ENCODE measurements at regions not wholly inside any gene's neighbourhood (a gene's known extent, or its start where the extent isn't known, plus 50 kb on each side); places are given as distances from the start of the nearest gene placed in this dataset.

GRCh38 chr13:107067381-107067780 lies 499.4 kb upstream of the ARGLU1 start:
- no peak overlapping the region for H3K9ac ChIP-seq (ENCODE audit: low read length)
- no peaks in the 10 kb centered on the region for H3K27me3 ChIP-seq (ENCODE audit: low read length)
- H3K9me3 ChIP-seq (ENCODE audit: insufficient read depth, low read length): no peaks in the 10 kb centered on the region
- TF ChIP-seq EZH2phosphoT487 (conservative IDR thresholded peaks at IDR 0.05; ENCODE audit: low read length): no peak
- TF ChIP-seq, protein P1, sequence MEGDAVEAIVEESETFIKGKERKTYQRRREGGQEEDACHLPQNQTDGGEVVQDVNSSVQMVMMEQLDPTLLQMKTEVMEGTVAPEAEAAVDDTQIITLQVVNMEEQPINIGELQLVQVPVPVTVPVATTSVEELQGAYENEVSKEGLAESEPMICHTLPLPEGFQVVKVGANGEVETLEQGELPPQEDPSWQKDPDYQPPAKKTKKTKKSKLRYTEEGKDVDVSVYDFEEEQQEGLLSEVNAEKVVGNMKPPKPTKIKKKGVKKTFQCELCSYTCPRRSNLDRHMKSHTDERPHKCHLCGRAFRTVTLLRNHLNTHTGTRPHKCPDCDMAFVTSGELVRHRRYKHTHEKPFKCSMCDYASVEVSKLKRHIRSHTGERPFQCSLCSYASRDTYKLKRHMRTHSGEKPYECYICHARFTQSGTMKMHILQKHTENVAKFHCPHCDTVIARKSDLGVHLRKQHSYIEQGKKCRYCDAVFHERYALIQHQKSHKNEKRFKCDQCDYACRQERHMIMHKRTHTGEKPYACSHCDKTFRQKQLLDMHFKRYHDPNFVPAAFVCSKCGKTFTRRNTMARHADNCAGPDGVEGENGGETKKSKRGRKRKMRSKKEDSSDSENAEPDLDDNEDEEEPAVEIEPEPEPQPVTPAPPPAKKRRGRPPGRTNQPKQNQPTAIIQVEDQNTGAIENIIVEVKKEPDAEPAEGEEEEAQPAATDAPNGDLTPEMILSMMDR (IDR thresholded peaks at IDR 0.05; ENCODE audit: insufficient read depth, low read length, poor library complexity, severe bottlenecking): no peak
- no peaks in the 10 kb centered on the region for H3K9me2 ChIP-seq (replicated peaks; ENCODE audit: insufficient read depth, low read length)
- H2AFZ ChIP-seq (ENCODE audit: low read depth, low read length, severe bottlenecking): no peak overlapping the region
- no peaks in the 10 kb centered on the region for H3K79me2 ChIP-seq (ENCODE audit: insufficient read depth, low read length)
- H4K20me1 ChIP-seq (ENCODE audit: low read depth, low read length): no peaks in the 10 kb centered on the region
- no peak overlapping the region for H3K4me2 ChIP-seq (ENCODE audit: low read depth, low read length, poor library complexity, severe bottlenecking)
- no peak overlapping the region for H3K4me3 ChIP-seq (ENCODE audit: insufficient read depth, low read length, poor library complexity, severe bottlenecking)
- no peak overlapping the region for H3K27ac ChIP-seq (ENCODE audit: low read depth, low read length)
- no peaks in the 10 kb centered on the region for H3F3A ChIP-seq (ENCODE audit: insufficient read depth)
- no peaks in the 10 kb centered on the region for H3K36me3 ChIP-seq (ENCODE audit: low read length)

DNA sequence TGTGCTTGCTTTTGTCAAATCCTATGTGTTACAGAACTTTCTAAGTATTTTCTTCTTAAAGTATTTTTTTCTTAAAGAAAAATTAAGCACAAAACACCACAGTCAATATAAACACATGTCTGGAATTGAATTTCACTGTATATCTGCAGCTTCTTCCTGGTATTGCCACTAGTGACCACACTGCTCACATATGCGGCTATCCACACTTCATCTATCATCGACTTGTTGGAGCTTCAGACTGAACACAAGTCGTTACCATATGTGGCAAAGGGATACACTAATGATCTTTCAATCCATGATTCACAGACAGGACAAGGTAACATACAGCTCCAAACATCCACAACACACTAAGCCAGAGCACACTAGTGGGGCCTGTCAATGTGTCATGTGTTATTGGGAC lies 498.4 kb upstream of the ARGLU1 start:
- no peak overlapping the region for H3K27ac ChIP-seq (ENCODE audit: low read depth, low read length)
- no peak overlapping the region for H3K4me3 ChIP-seq (ENCODE audit: insufficient read depth, low read length, poor library complexity, severe bottlenecking)
- H3K27me3 ChIP-seq (ENCODE audit: low read length): no peaks in the 10 kb centered on the region
- no peaks in the 10 kb centered on the region for H3K9me3 ChIP-seq (ENCODE audit: insufficient read depth, low read length)
- no peak overlapping the region for H3K9ac ChIP-seq (ENCODE audit: low read length)
- no peaks in the 10 kb centered on the region for H3K9me2 ChIP-seq (replicated peaks; ENCODE audit: insufficient read depth, low read length)
- H4K20me1 ChIP-seq (ENCODE audit: low read depth, low read length): no peaks in the 10 kb centered on the region
- no peak overlapping the region for H3K4me2 ChIP-seq (ENCODE audit: low read depth, low read length, poor library complexity, severe bottlenecking)
- H2AFZ ChIP-seq (ENCODE audit: low read depth, low read length, severe bottlenecking): no peak overlapping the region
- H3K79me2 ChIP-seq (ENCODE audit: insufficient read depth, low read length): no peaks in the 10 kb centered on the region
- no peaks in the 10 kb centered on the region for H3F3A ChIP-seq (ENCODE audit: insufficient read depth)
- no peaks in the 10 kb centered on the region for H3K36me3 ChIP-seq (ENCODE audit: low read length)
- TF ChIP-seq, protein P1 (IDR thresholded peaks at IDR 0.05; ENCODE audit: insufficient read depth, low read length, poor library complexity, severe bottlenecking): no peak
- TF ChIP-seq EZH2phosphoT487 (conservative IDR thresholded peaks at IDR 0.05; ENCODE audit: low read length): no peak

- Histone ChIP-seq H3F3A (ENCODE audit: insufficient read depth) (no peaks in the 10 kb centered on the region), H3K9me2 (replicated peaks; ENCODE audit: insufficient read depth, low read length) (no peaks in the 10 kb centered on the region), H4K20me1 (ENCODE audit: low read depth, low read length) (no peaks in the 10 kb centered on the region), H3K9ac (ENCODE audit: low read length) (no peak overlapping the region), H2AFZ (ENCODE audit: low read depth, low read length, severe bottlenecking) (no peak overlapping the region), H3K79me2 (ENCODE audit: insufficient read depth, low read length) (no peaks in the 10 kb centered on the region), H3K36me3 (ENCODE audit: low read length) (no peaks in the 10 kb centered on the region), H3K9me3 (ENCODE audit: insufficient read depth, low read length) (no peaks in the 10 kb centered on the region), H3K27ac (ENCODE audit: low read depth, low read length) (no peak overlapping the region), H3K27me3 (ENCODE audit: low read length) (no peaks in the 10 kb centered on the region), H3K4me3 (ENCODE audit: insufficient read depth, low read length, poor library complexity, severe bottlenecking) (no peak overlapping the region), H3K4me2 (ENCODE audit: low read depth, low read length, poor library complexity, severe bottlenecking) (no peak overlapping the region)
- no peak for TF ChIP-seq EZH2phosphoT487 (conservative IDR thresholded peaks at IDR 0.05; ENCODE audit: low read length)
- TF ChIP-seq, protein P1 (IDR thresholded peaks at IDR 0.05; ENCODE audit: insufficient read depth, low read length, poor library complexity, severe bottlenecking): no peak
Observed at GRCh38 chr13:107065036-107065435, 497.1 kb upstream of the ARGLU1 start.

Measured in SU-DHL-6 (cell line).